Trophoblast cell (in vitro differentiated cells and primary cell): ENCODE measurements at regions not wholly inside any gene's neighbourhood (a gene's known extent, or its start where the extent isn't known, plus 50 kb on each side); places are given as distances from the start of the nearest gene placed in this dataset.

Experiments
- DNase-seq, 2 donors: peaks; one replicate each; pipeline ENCODE4 v3.0.0-alpha.2; 2016
- H2AFZ ChIP-seq: 2 replicates; pipeline ENCODE4 v1.6.1; 2013; ENCODE audit warnings: low read length, moderate library complexity, mild to moderate bottlenecking; ENCODE audit not compliant: insufficient read depth, poor library complexity
- H2AK5ac ChIP-seq: 2 replicates; pipeline ENCODE4 v1.6.1; 2013; ENCODE audit warnings: mild to moderate bottlenecking, low read length
- H2BK120ac ChIP-seq: 2 replicates; pipeline ENCODE4 v1.6.1; 2013; ENCODE audit warnings: low read length, mild to moderate bottlenecking, moderate library complexity; ENCODE audit not compliant: insufficient read depth, poor library complexity
- H2BK12ac ChIP-seq: 2 replicates; pipeline ENCODE4 v1.6.1; 2013; ENCODE audit warnings: mild to moderate bottlenecking, low read length, moderate library complexity
- H2BK5ac ChIP-seq: 2 replicates; pipeline ENCODE4 v1.6.1; 2013; ENCODE audit warnings: low read length, low read depth, moderate library complexity, mild to moderate bottlenecking; ENCODE audit not compliant: poor library complexity
- H3K14ac ChIP-seq: 2 replicates; pipeline ENCODE4 v1.6.1; 2013; ENCODE audit warnings: mild to moderate bottlenecking, low read length
- H3K18ac ChIP-seq: 2 replicates; pipeline ENCODE4 v1.6.1; 2013; ENCODE audit warnings: mild to moderate bottlenecking, low read length
- H3K23ac ChIP-seq: 2 replicates; pipeline ENCODE4 v1.6.1; 2013; ENCODE audit warnings: low read length
- H3K27ac ChIP-seq: 2 replicates; pipeline ENCODE4 v1.5.1; 2013; ENCODE audit warnings: low read depth, mild to moderate bottlenecking, inconsistent platforms, low read length, moderate library complexity
- H3K27me3 ChIP-seq: 2 replicates; pipeline ENCODE4 v1.6.1; 2013; ENCODE audit warnings: inconsistent platforms, mild to moderate bottlenecking, low read length, moderate library complexity; ENCODE audit not compliant: insufficient read depth
- H3K36me3 ChIP-seq, 2 experiments: 1 replicate in 1 of 2; 2 replicates in 1 of 2; pipeline ENCODE4 v1.6.1; 2013; ENCODE audit warnings: low read length in 2 of 2, mild to moderate bottlenecking in 2 of 2, moderate library complexity in 1 of 2; ENCODE audit not compliant: insufficient read depth in 2 of 2, control insufficient read depth in 1 of 2
- H3K4ac ChIP-seq: 2 replicates; pipeline ENCODE4 v1.6.1; 2013; ENCODE audit warnings: low read depth, mild to moderate bottlenecking, low read length, moderate library complexity
- H3K4me1 ChIP-seq, 2 experiments: 1 replicate in 1 of 2; 2 replicates in 1 of 2; pipeline ENCODE4 v1.6.1; 2013; ENCODE audit warnings: low read length in 2 of 2, mild to moderate bottlenecking in 2 of 2, moderate library complexity in 1 of 2; ENCODE audit not compliant: insufficient read depth in 2 of 2, control insufficient read depth in 1 of 2
- H3K4me2 ChIP-seq: 2 replicates; pipeline ENCODE4 v1.6.1; 2013; ENCODE audit warnings: inconsistent platforms, mild to moderate bottlenecking, low read length, moderate library complexity
- H3K4me3 ChIP-seq: 2 replicates; pipeline ENCODE4 v1.5.1; 2013; ENCODE audit warnings: mild to moderate bottlenecking, low read depth, low read length, inconsistent platforms
- H3K79me1 ChIP-seq: one replicate; pipeline ENCODE4 v1.6.1; 2013; ENCODE audit warnings: low read length
- H3K79me2 ChIP-seq: 2 replicates; pipeline ENCODE4 v1.6.1; 2013; ENCODE audit warnings: low read length, mild to moderate bottlenecking; ENCODE audit not compliant: control insufficient read depth, insufficient read depth, poor library complexity
- H3K9ac ChIP-seq: 2 replicates; pipeline ENCODE4 v1.6.1; 2013; ENCODE audit warnings: mild to moderate bottlenecking, low read length
- H3K9me3 ChIP-seq: 2 replicates; pipeline ENCODE4 v1.6.1; 2013; ENCODE audit warnings: low read depth, mild to moderate bottlenecking, control low read depth, inconsistent platforms, low read length; ENCODE audit not compliant: insufficient read depth
- H4K12ac ChIP-seq: 2 replicates; pipeline ENCODE4 v1.6.1; 2013; ENCODE audit warnings: low read depth, mild to moderate bottlenecking, low read length, moderate library complexity
- H4K8ac ChIP-seq: 2 replicates; pipeline ENCODE4 v1.6.1; 2013; ENCODE audit warnings: low read depth, mild to moderate bottlenecking, low read length, moderate library complexity
- H4K91ac ChIP-seq: one replicate; pipeline ENCODE4 v1.6.1; 2013; ENCODE audit warnings: low read depth, mild to moderate bottlenecking, low read length, moderate library complexity
- WGBS: extraction: QIAGEN DNeasy Blood & Tissue Kit; methylation state at CpG from one replicate; pipeline ENCODE4 v1.1.7; 2013; ENCODE audit warnings: missing lambda C conversion rate; ENCODE audit not compliant: insufficient read length, insufficient coverage; ENCODE audit errors: extremely low coverage; 5-methylcytosine and 5-hydroxymethylcytosine counted together

- no peak overlapping the region for H2BK12ac ChIP-seq
Measured at GRCh38 chr3:81170298-81170697, 591.1 kb downstream of the GBE1 start.

GRCh38 chr3:81164806-81165205 lies 596.6 kb downstream of the GBE1 start:
- Histone ChIP-seq H3K18ac (no peak overlapping the region), H3K79me2 (no peaks in the 10 kb centered on the region), H2BK120ac (no peak overlapping the region), H3K4me3 (no peak overlapping the region), H3K4ac (no peak overlapping the region), H3K36me3 (no peaks in the 10 kb centered on the region), H2AFZ (no peak overlapping the region), H3K79me1 (no peaks in the 10 kb centered on the region), H3K9me3 (no peaks in the 10 kb centered on the region), H3K4me2 (no peak overlapping the region), H2BK12ac (no peak overlapping the region), H4K12ac (no peak overlapping the region), H2AK5ac (no peak overlapping the region), H3K27ac (no peak overlapping the region), H2BK5ac (no peak overlapping the region), H4K8ac (no peak overlapping the region), H3K23ac (no peak overlapping the region), H3K9ac (no peak overlapping the region), H3K27me3 (no peaks in the 10 kb centered on the region), H3K14ac (no peak overlapping the region), H4K91ac (no peak overlapping the region), H3K4me1 (no peaks in the 10 kb centered on the region)
- DNase-seq, result no peak
- no CpG with 5 or more reads among the region's 3 CpGs for WGBS

More at GRCh38 chr3:81170298-81170697, 591.1 kb downstream of the GBE1 start:
- Histone ChIP-seq H4K8ac (no peak overlapping the region), H3K79me2 (no peaks in the 10 kb centered on the region), H2AFZ (no peak overlapping the region), H2BK5ac (no peak overlapping the region), H3K27ac (no peak overlapping the region), H3K14ac (no peak overlapping the region), H3K9ac (no peak overlapping the region), H3K4me3 (no peak overlapping the region), H2AK5ac (no peak overlapping the region), H3K4ac (no peak overlapping the region), H3K79me1 (no peaks in the 10 kb centered on the region), H2BK120ac (no peak overlapping the region), H3K4me1 (no peaks in the 10 kb centered on the region), H3K36me3 (no peaks in the 10 kb centered on the region), H3K9me3 (no peaks in the 10 kb centered on the region), H4K12ac (no peak overlapping the region), H3K23ac (no peak overlapping the region), H3K27me3 (no peaks in the 10 kb centered on the region), H4K91ac (no peak overlapping the region), H3K18ac (no peak overlapping the region), H3K4me2 (no peak overlapping the region)
- DNase-seq, result no peak

- no peak overlapping the region for H3K9ac ChIP-seq
- WGBS, result no CpG with 5 or more reads among the region's 1 CpG
- no peak overlapping the region for H3K4me2 ChIP-seq
- H3K79me2 ChIP-seq, result no peaks in the 10 kb centered on the region
- no peaks in the 10 kb centered on the region for H3K9me3 ChIP-seq
- H2AK5ac ChIP-seq, result no peak overlapping the region
- no peak overlapping the region for H3K14ac ChIP-seq
- no peaks in the 10 kb centered on the region for H3K79me1 ChIP-seq
- H3K36me3 ChIP-seq, result no peaks in the 10 kb centered on the region
- H2BK12ac ChIP-seq, result no peak overlapping the region
- no peak for DNase-seq
- H3K23ac ChIP-seq, result no peak overlapping the region
- no peak overlapping the region for H3K4me3 ChIP-seq
- no peak overlapping the region for H2BK120ac ChIP-seq
- no peak overlapping the region for H4K8ac ChIP-seq
- no peak overlapping the region for H4K12ac ChIP-seq
- no peaks in the 10 kb centered on the region for H3K27me3 ChIP-seq
- no peak overlapping the region for H3K18ac ChIP-seq
- H3K4me1 ChIP-seq, result no peaks in the 10 kb centered on the region
- no peak overlapping the region for H2BK5ac ChIP-seq
- H2AFZ ChIP-seq, result no peak overlapping the region
- H4K91ac ChIP-seq, result no peak overlapping the region
- no peak overlapping the region for H3K4ac ChIP-seq
- H3K27ac ChIP-seq, result no peak overlapping the region
Measured at GRCh38 chr3:81161851-81162250, 599.6 kb downstream of the GBE1 start.

- no peak overlapping the region for H2BK5ac ChIP-seq
- no peak overlapping the region for H3K23ac ChIP-seq
- no CpG with 5 or more reads among the region's 4 CpGs for WGBS
- no peak overlapping the region for H3K4me2 ChIP-seq
- H3K79me1 ChIP-seq, result no peaks in the 10 kb centered on the region
- no peak overlapping the region for H3K18ac ChIP-seq
- H3K9ac ChIP-seq, result no peak overlapping the region
- no peak overlapping the region for H2BK120ac ChIP-seq
- no peaks in the 10 kb centered on the region for H3K79me2 ChIP-seq
- no peak overlapping the region for H2AFZ ChIP-seq
- H3K27ac ChIP-seq, result no peak overlapping the region
- no peaks in the 10 kb centered on the region for H3K9me3 ChIP-seq
- DNase-seq, result no peak
- no peaks in the 10 kb centered on the region for H3K27me3 ChIP-seq
- H2AK5ac ChIP-seq, result no peak overlapping the region
- H3K4me1 ChIP-seq, result no peaks in the 10 kb centered on the region
- no peak overlapping the region for H4K8ac ChIP-seq
- H3K4ac ChIP-seq, result no peak overlapping the region
- no peak overlapping the region for H3K14ac ChIP-seq
- H3K4me3 ChIP-seq, result no peak overlapping the region
- no peak overlapping the region for H4K12ac ChIP-seq
- no peaks in the 10 kb centered on the region for H3K36me3 ChIP-seq
- H4K91ac ChIP-seq, result no peak overlapping the region
- no peak overlapping the region for H2BK12ac ChIP-seq
Measured at GRCh38 chr3:81161100-81161499, 600.3 kb downstream of the GBE1 start.
